Mesothelial cell of epicardium (in vitro differentiated cells): ENCODE measurements at regions not wholly inside any gene's neighbourhood (a gene's known extent, or its start where the extent isn't known, plus 50 kb on each side); places are given as distances from the start of the nearest gene placed in this dataset.
A peak's percentile ranks its signal among the peaks of the same experiment; 100 is the strongest.
"Not testable (repeated sequence)": the region's sequence is repeated elsewhere in the genome, so short reads cannot be mapped to it uniquely, and the experiment has no call there.

Source experiments
- DNase-seq, 2 experiments: peaks; one replicate each; pipeline ENCODE4 v3.0.0; 2021; ENCODE audit warnings: low spot score in 2 of 2; ENCODE audit not compliant: unreplicated experiment in 2 of 2
- H3K27ac Mint-ChIP-seq: 2 replicates; pipeline ENCODE4 v1.8.0; 2021; ENCODE audit warnings: mixed read lengths
- H3K27me3 Mint-ChIP-seq: 2 replicates; pipeline ENCODE4 v1.8.0; 2021; ENCODE audit warnings: low read depth, mixed read lengths
- H3K36me3 Mint-ChIP-seq: 2 replicates; pipeline ENCODE4 v1.8.0; 2021; ENCODE audit warnings: mixed read lengths
- H3K4me1 Mint-ChIP-seq: 2 replicates; pipeline ENCODE4 v1.8.0; 2021; ENCODE audit warnings: mixed read lengths
- H3K4me3 Mint-ChIP-seq: 2 replicates; pipeline ENCODE4 v1.8.0; 2021; ENCODE audit warnings: mild to moderate bottlenecking, moderate library complexity, mixed read lengths
- H3K9me3 Mint-ChIP-seq: 2 replicates; pipeline ENCODE4 v1.8.0; 2021; ENCODE audit warnings: mixed read lengths
- TF ChIP-seq, protein P1 (sequence below): fragments of 200-600 bp; sonication (generic); IDR thresholded peaks from one replicate; pipeline ENCODE4 v1.5.0; 2021; ENCODE audit warnings: antibody characterized with exemption; ENCODE audit not compliant: unreplicated experiment

DNA sequence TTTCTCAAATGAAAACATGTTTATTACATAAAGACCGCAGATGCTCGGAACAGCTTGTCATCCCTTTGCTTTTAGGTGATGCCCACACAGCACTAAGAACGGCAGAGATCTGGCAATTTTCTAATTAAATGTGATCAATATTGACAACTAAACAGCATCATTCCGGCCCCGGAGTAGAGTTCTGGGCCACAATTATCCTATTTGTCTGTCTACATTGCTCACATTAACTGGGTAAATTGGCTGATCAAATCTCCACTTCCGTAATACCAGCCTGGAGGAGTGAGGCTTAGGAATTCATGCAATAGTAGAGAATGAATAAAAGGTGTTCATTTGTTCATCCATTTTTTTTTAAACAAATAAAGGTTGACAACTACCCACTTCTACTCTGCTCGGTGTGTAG lies 245.1 kb upstream of the C9orf72 start:
- no peak overlapping the region for H3K4me3 Mint-ChIP-seq
- TF ChIP-seq, protein P1, sequence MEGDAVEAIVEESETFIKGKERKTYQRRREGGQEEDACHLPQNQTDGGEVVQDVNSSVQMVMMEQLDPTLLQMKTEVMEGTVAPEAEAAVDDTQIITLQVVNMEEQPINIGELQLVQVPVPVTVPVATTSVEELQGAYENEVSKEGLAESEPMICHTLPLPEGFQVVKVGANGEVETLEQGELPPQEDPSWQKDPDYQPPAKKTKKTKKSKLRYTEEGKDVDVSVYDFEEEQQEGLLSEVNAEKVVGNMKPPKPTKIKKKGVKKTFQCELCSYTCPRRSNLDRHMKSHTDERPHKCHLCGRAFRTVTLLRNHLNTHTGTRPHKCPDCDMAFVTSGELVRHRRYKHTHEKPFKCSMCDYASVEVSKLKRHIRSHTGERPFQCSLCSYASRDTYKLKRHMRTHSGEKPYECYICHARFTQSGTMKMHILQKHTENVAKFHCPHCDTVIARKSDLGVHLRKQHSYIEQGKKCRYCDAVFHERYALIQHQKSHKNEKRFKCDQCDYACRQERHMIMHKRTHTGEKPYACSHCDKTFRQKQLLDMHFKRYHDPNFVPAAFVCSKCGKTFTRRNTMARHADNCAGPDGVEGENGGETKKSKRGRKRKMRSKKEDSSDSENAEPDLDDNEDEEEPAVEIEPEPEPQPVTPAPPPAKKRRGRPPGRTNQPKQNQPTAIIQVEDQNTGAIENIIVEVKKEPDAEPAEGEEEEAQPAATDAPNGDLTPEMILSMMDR, result no peak

DNA sequence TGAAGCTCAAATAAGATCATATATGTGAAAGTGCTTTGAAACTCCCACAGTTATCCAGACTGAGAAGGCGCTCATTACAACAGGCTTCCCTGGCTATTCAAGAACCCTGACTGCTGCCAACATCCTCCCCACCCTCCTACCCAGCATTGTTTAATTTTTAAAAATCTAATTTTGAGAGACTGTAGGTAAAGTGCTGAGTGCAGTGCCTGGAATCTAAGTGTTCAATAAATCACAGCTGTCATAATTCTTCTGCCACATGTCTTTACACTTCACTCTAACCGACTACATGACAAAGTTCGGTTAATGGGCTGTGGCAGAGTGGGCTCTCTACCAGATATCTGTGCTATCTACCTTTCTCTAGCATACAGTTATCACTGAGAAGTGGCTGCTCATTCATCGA lies 255.6 kb upstream of the C9orf72 start:
- Mint-ChIP-seq H3K27me3 (no peaks in the 10 kb centered on the region), H3K9me3 (peaks cover 6% of the 10 kb centered on the region), H3K4me1 (no peaks in the 10 kb centered on the region), H3K27ac (no peak overlapping the region), H3K36me3 (no peaks in the 10 kb centered on the region), H3K4me3 (no peak overlapping the region)
- DNase-seq, result no peak
- TF ChIP-seq, protein P1, result no peak

More for the DNA sequence above, 245.1 kb upstream of the C9orf72 start:
- no peaks in the 10 kb centered on the region for H3K9me3 Mint-ChIP-seq
- no peaks in the 10 kb centered on the region for H3K36me3 Mint-ChIP-seq
- H3K27ac Mint-ChIP-seq, result no peak overlapping the region
- no peaks in the 10 kb centered on the region for H3K4me1 Mint-ChIP-seq
- peaks cover 2% of the 10 kb centered on the region for H3K27me3 Mint-ChIP-seq
- DNase-seq, result no peak

DNA sequence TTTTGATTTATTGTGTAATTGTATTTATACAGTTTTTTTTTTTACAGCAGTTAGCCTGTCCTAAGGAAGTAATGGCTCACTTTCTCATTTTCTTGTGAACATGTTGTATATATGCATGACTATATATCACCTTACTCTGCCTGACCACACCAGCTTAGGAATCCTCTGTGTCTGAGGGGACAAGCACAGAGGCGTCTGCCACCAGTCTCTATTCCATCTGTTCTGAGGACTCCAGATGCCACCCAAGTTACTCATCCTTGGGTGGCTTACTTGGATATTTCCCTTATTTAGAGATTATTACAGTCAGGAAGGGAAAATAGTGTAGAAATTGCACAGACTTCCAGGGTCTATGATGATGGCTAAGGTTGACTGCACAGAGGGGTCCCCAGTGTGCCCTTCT lies 256.3 kb upstream of the C9orf72 start:
- TF ChIP-seq, protein P1, result no peak
- Mint-ChIP-seq H3K36me3 (no peaks in the 10 kb centered on the region), H3K4me1 (no peaks in the 10 kb centered on the region), H3K27ac (no peak overlapping the region), H3K4me3 (no peak overlapping the region), H3K27me3 (peaks cover 4% of the 10 kb centered on the region), H3K9me3 (peaks cover 6% of the 10 kb centered on the region)
- no peak for DNase-seq

DNA sequence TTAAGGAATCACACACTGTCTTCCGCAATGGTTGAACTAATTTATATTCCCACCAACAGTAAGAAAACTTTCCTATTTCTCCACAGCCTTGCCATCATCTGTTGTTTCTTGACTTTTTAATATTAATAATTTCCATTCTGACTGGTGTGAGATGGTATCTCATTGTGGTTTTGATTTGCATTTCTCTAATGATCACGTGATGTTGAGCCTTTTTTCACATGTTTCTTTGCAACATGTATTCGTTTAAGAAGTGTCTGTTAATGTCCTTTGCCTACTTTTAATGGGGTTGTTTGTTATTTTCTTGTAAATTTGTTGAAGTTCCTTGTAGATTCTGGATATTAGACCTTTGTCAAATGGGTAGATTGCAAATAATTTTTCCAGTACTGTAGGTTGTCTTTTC lies 258.8 kb upstream of the C9orf72 start:
- H3K9me3 Mint-ChIP-seq, H3K36me3 Mint-ChIP-seq, H3K27ac Mint-ChIP-seq, H3K4me3 Mint-ChIP-seq, H3K27me3 Mint-ChIP-seq, DNase-seq: not testable (repeated sequence)
- H3K4me1 Mint-ChIP-seq, result peaks cover 13% of the 10 kb centered on the region

DNA sequence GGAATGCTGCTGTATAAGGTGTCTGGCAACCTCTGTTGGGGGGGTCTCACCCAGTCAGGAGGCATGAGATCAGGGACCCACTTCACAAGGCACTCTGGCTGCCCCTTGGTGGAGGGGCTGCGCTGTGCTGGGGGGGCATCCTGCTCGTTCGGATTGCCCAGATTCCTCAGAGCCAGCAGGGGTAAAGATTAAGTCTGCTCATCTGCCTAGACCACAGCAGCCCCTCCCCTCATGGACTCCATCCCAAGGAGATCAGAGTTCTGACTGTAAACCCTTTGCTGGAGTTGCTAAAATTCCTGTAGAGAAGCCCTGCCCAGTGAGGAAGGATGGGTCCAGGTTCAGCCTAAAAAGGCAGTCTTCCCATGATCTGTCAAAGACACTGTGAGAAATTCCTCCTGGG lies 262.0 kb upstream of the C9orf72 start:
- TF ChIP-seq, protein P1, result no peak
- H3K4me1 Mint-ChIP-seq, result peaks cover 24% of the 10 kb centered on the region
- H3K27me3 Mint-ChIP-seq, result peaks cover 6% of the 10 kb centered on the region
- H3K27ac Mint-ChIP-seq, result no peak overlapping the region
- no peak for DNase-seq
- peaks cover 6% of the 10 kb centered on the region for H3K9me3 Mint-ChIP-seq
- H3K4me3 Mint-ChIP-seq, result no peak overlapping the region
- no peaks in the 10 kb centered on the region for H3K36me3 Mint-ChIP-seq

DNA sequence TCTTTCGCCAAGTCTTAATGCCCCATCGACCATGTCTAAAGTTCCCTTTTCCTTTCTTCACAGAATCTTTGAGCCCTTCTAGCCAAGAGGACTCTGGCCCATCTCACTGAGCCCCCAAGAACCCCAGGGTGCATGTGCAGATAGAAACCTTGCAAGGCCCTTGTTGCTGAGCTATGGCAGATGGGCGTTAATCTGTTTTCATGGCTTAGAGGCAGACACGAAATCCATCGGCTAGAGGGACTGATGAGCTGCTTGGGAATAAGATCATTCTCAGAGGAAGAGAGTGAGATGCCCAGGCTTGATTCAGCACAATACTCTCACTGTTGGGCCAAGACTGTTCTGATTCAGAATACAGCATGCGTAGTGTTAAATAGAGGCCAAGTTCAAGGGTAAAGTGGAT lies 262.5 kb upstream of the C9orf72 start:
- DNase-seq, result no peak
- Mint-ChIP-seq H3K4me1 (peaks cover 24% of the 10 kb centered on the region), H3K4me3 (no peak overlapping the region), H3K36me3 (no peaks in the 10 kb centered on the region), H3K9me3 (peaks cover 6% of the 10 kb centered on the region), H3K27ac (peak overlapping the region; percentile 5), H3K27me3 (peaks cover 6% of the 10 kb centered on the region)
- TF ChIP-seq, protein P1, result no peak
